ENCODE measurements at regions not wholly inside any gene's neighbourhood (a gene's known extent, or its start where the extent isn't known, plus 50 kb on each side); places are given as distances from the start of the nearest gene placed in this dataset.

GRCh38 chr4:92122911-92123310, 180.9 kb upstream of the GRID2 start:
- no peak for DNase-seq

DNA sequence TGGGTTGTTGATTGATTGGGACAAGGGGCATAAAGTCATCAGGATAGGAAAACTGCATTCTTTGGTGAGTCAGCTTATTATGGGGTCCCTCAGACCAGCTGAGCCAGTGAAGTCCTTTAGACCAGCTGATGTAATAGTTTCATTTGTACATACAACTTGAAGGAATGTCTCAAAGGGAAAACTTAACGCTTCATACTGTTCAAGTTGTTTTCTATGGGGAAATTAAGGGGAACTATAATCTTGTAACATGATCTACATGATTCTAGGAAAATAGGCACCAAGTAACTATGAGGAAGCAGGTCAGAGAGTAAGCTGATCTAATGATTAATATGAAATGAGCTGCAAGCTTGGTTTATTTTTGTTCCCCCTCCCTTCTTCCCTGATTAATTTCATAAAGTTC, 175.1 kb upstream of the GRID2 start:
- DNase-seq = peak; percentile 41

- DNase-seq = no peak
These were observed 174.3 kb upstream of the GRID2 start for GRCh38 chr4:92129408-92129994.

DNA sequence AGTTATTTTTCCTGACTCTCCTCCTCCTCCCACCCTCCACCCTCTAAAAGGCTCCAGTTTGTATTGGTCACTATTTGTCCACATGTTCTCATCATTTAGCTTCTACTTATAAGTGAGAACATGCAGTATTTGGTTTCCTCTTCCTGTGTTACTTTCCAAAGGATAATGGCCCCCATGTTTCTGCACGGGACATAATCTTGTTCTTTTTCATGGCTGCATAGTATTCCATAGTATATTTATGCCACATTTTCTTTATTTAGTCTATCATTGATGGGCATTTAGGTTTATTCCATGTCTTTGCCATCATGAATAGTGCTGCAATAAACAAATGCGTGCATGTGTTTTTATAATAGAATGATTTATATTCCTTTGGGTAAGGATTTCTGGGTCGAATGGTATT, 167.3 kb upstream of the GRID2 start:
- no peak for DNase-seq

GRCh38 chr4:92163348-92163747, 140.4 kb upstream of the GRID2 start:
- DNase-seq = no peak

DNA sequence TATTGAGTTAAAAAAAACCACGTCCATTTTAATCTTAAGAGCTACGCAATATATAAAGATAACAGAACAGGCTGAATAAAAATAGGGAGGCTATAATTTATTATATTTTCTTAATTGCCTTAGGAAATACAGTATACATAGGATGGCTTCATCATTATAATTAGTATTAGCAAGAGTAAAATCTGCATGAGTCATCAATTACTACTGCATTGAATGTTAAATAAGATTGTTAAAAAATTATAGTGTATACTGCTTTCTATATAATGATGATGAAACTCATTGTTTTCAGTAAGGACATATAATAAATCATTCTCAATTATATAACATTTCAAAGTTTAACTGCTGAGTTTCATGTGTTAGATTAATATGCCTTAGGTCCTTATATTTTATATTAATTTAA, 133.4 kb upstream of the GRID2 start:
- no peak for DNase-seq

- peak; percentile 2 for DNase-seq
These were observed 131.6 kb upstream of the GRID2 start for GRCh38 chr4:92172203-92172602.

DNA sequence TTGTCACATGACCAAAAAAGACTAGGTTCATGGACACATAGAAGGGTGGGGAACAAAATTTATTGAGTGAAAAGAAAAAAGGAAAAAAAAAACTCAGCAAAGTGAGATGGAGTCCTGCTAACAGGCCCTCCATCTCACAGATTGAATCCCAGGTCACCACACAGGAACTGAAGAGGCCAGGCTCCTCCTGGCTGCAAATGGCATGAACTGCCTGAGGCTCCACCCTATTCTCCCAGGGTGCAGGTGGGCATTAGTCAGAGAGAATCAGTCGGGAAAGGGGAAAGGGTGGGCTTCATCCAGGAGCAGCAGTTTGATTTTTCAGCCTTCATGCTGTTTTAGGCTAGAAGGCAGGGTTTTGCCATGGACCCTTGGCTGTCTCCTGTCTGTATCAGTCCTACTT, 128.5 kb upstream of the GRID2 start:
- no peak for DNase-seq

DNA sequence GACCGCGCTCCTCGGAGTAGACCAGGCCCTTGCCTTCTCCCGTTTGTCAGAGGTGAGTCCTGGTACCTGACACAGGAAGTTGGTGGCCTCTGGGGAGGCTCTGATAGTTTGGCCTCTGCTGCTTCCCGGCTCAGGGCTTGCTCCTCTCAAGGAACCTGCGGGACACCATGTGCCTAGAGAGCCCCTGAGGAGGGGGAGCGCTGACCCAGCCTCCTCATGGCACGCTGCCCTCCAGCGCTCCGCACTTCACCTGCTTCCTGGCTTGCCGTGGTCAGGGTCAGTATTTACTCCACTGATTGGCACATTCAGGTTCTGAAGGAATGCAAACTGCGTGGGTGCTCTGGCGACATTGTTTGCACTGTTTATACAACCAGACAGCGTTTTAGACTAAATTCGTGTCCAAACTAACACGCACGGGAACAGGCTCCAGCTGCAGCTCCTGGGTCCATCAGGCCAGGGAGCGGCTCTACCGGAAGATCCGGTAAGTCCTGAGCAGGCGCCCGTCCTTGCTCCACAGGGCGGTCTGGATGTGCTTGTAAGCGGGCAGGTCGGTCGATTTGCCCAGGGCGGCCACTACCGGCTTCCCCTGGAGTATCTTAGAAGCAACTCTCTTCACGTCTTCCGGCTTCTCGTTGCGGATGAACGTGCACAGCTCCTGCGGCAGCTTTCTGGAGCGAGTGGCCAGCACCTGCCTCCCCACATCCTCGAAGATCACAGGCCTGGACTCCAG, 121.6 kb upstream of the GRID2 start:
- DNase-seq = no peak

DNA sequence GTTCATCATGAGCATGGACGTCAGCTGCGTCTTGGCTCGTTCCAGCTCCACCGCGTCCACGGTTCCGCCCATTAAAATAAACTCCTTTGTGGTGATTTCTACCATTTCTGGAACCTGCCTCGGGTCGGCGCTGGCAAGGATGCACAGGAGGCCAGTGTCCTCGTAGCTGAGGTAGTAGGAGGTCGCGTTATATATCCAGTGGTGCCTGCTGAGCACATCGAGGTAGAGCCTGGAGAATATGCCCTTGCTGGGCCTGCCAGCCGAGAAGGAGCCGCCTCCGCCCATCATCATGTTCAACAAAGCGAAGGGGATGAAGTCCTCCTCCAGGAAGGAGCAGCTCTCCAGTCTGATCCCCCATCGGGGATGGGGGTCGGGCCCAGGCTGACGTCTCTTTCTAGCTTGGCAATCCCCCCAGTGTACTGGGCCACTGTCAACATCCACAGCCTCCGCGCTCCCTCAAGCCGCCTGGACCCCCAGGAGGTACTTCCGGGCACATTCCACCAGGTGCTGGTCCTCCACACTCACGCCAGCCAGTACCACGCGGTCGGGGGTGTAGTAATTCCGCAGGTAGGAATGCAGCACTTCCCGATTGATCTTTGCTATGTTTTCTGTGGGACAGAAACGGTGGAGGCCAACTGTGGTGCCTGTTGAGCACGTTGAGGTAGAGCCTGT, 120.9 kb upstream of the GRID2 start:
- no peak for DNase-seq

DNA sequence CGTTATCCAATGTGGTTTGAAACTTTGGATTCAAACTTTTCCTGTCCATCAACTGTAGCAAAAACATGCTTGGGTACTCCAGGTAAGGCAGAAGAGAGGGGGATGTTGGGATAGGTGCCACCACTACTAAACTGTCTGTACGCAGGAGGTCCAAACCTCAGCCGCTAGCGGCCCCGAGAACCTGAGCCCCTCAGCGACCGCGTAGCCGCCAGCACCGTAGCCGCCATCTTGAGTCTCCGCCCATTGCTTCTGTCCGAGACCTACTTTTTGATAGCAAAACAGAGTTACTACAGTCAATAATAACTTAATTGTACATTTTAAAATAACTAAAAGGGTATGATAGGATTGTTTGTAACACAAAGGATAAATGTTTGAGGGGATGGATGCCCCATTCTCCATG, 119.9 kb upstream of the GRID2 start:
- DNase-seq = no peak

GRCh38 chr4:92184566-92184965, 119.2 kb upstream of the GRID2 start:
- peak; percentile 60 for DNase-seq

- no peak for DNase-seq
These were observed 117.5 kb upstream of the GRID2 start for GRCh38 chr4:92186239-92186638.

GRCh38 chr4:92189146-92189545, 114.6 kb upstream of the GRID2 start:
- DNase-seq = no peak

DNA sequence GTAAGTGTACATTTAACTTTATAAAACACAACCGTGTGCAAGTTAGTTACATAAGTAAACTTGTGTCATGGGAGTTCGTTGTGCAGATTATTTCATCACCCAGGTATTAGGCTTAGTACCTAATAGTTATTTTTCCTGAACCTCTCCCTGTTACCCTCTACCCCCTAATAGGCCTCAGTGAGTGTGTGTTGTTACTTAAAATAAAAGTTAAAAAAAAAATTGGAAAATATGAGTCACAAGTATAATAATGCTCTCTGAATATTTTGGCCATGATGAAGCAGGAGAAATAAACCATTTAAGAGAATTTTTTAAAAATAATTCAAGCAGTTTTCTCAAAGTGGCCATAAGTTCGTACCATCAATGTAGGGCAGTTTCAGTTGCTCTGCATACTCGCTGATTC, 105.1 kb upstream of the GRID2 start:
- peak; percentile 65 for DNase-seq

- DNase-seq = no peak
These were observed 104.6 kb upstream of the GRID2 start for GRCh38 chr4:92199135-92199534.

GRCh38 chr4:92210906-92211305, 92.9 kb upstream of the GRID2 start:
- DNase-seq = no peak

GRCh38 chr4:92215476-92215875, 88.3 kb upstream of the GRID2 start:
- DNase-seq = no peak

- DNase-seq = no peak
These were observed 72.3 kb upstream of the GRID2 start for GRCh38 chr4:92231511-92231910.

DNA sequence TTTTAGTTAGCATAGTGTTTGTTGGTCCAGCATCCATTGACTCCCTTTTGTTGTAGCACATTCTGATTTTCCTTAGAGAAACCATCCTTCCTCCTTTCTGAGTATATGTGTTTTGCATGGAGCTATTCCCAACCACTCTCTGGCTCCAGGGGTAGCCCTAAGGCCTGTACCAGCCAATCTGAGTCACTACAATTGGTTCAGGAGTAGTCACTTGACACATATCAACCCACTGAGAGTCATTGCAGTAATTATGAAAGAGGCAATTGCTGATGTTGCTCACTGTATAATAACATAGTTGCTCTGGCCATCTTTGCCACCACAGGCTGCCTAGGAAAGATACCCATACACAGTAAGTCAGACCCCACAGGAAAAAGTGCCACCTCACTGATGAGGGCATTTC, 71.2 kb upstream of the GRID2 start:
- no peak for DNase-seq

GRCh38 chr4:92234393-92235176, 69.2 kb upstream of the GRID2 start:
- DNase-seq = peak; percentile 100

DNA sequence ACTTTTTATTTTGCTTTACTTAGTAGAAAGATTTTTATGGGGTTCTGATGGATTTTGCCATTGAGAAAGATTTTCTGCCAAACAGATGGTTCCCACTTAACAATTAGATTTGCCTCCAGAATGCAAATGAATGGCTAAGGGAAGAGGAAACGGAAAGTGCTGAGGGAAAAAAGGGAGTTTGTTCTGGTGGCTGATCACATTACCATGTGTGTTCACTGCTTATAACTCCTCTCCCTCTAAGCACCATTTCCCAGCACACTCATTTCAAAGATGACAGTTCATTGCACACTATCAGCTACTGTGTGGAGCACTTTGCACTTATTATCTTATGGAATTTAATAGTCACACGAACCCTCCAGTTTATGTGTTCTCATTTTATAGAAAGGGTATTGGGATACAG, 68.0 kb upstream of the GRID2 start:
- DNase-seq = peak; percentile 41

DNA sequence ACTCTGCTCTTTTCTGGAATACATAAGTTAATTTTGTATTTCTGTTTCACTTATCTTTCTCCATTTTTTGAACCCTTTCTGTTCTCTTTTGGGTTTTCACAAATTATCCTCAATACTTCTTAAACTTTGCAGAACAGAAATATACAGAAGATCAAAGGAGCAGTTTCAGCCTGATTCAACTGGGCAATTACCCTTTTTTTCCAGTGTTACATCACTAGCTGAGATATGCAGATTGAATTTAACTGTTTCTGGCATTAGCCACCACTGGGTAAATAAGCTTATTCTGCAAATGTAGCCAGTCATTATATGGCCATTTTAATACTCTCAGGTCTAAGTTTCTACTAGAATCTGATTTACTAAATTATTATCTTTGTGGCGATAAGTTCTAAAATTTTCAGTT, 66.9 kb upstream of the GRID2 start:
- DNase-seq = peak; percentile 69

GRCh38 chr4:92237559-92237958, 66.2 kb upstream of the GRID2 start:
- no peak for DNase-seq
